CD4-positive, CD25-positive, alpha-beta regulatory T cell (primary cell): ENCODE measurements at regions not wholly inside any gene's neighbourhood (a gene's known extent, or its start where the extent isn't known, plus 50 kb on each side); places are given as distances from the start of the nearest gene placed in this dataset.

Experiments
- ATAC-seq, 2 donors: fragments of 150-1000 bp; cut with Tn5 transposase; one replicate each; pipeline ENCODE4 v1.10.0; 2021; ENCODE audit warnings: low read depth in 2 of 2, moderate number of reproducible peaks in 2 of 2, moderate library complexity in 1 of 2
- DNase-seq, 3 donors: peaks; one replicate each; pipeline versions ENCODE4 v3.0.0 to v3.0.0-alpha.2; 2012 to 2022; ENCODE audit warnings: mixed read lengths in 1 of 3
- H3K27ac ChIP-seq: one replicate; pipeline ENCODE4 v1.7.0; 2013; ENCODE audit warnings: mild to moderate bottlenecking, low read length; ENCODE audit not compliant: insufficient read depth, poor library complexity, severe bottlenecking
- H3K27me3 ChIP-seq: one replicate; pipeline ENCODE4 v1.7.0; 2013; ENCODE audit warnings: low read length; ENCODE audit not compliant: control insufficient read depth, insufficient read depth
- H3K36me3 ChIP-seq: one replicate; pipeline ENCODE4 v1.7.0; 2013; ENCODE audit warnings: mild to moderate bottlenecking, low read length, moderate library complexity; ENCODE audit not compliant: control insufficient read depth, insufficient read depth
- H3K4me1 ChIP-seq: 2 replicates; pipeline ENCODE4 v1.7.0; 2013; ENCODE audit warnings: mild to moderate bottlenecking, low read length; ENCODE audit not compliant: insufficient read depth, control insufficient read depth, poor library complexity, severe bottlenecking
- H3K4me3 ChIP-seq: one replicate; pipeline ENCODE4 v1.7.0; 2013; ENCODE audit warnings: low read depth, mild to moderate bottlenecking, low read length, moderate library complexity
- H3K9me3 ChIP-seq, 2 experiments: 1 replicate in 1 of 2; 2 replicates in 1 of 2; pipeline ENCODE4 v1.7.0; 2013; ENCODE audit warnings: low read length in 2 of 2, mild to moderate bottlenecking in 1 of 2, moderate library complexity in 1 of 2; ENCODE audit not compliant: control insufficient read depth in 2 of 2
- H3K27ac Mint-ChIP-seq, 3 donors: one replicate each; pipeline ENCODE4 v1.8.0; 2020 to 2022; ENCODE audit warnings: mild to moderate bottlenecking in 3 of 3, mixed read lengths in 3 of 3, moderate library complexity in 2 of 3
- H3K27me3 Mint-ChIP-seq: one replicate; pipeline ENCODE4 v1.8.0; 2022; ENCODE audit warnings: mild to moderate bottlenecking, mixed read lengths
- H3K36me3 Mint-ChIP-seq: one replicate; pipeline ENCODE4 v1.8.0; 2020; ENCODE audit warnings: mixed read lengths
- H3K4me1 Mint-ChIP-seq, 4 donors: one replicate each; pipeline ENCODE4 v1.8.0; 2020 to 2022; ENCODE audit warnings: mixed read lengths in 4 of 4, mild to moderate bottlenecking in 1 of 4
- H3K4me3 Mint-ChIP-seq, 4 donors: one replicate each; pipeline ENCODE4 v1.8.0; 2020 to 2022; ENCODE audit warnings: mild to moderate bottlenecking in 4 of 4, mixed read lengths in 4 of 4, moderate library complexity in 3 of 4
- H3K9me3 Mint-ChIP-seq, 7 donors: one replicate each; pipeline ENCODE4 v1.8.0; 2020 to 2022; ENCODE audit warnings: mixed read lengths in 7 of 7, mild to moderate bottlenecking in 3 of 7, moderate library complexity in 2 of 7

GRCh38 chr15:97653896-97654295 is 306.6 kb upstream of the ARRDC4 start:
- Mint-ChIP-seq H3K27ac (no peak overlapping the region), H3K36me3 (no peaks in the 10 kb centered on the region), H3K27me3 (no peaks in the 10 kb centered on the region), H3K9me3 (peaks cover 0 to 11% (median 3%) of the 10 kb centered on the region in 7 donors), H3K4me1 (peaks cover 0 to 2% (median 0%) of the 10 kb centered on the region in 4 donors), H3K4me3 (no peak overlapping the region)
- Histone ChIP-seq H3K27ac (no peak overlapping the region), H3K9me3 (peaks cover 0 to 2% of the 10 kb centered on the region in 2 experiments), H3K4me3 (no peak overlapping the region), H3K4me1 (no peaks in the 10 kb centered on the region), H3K36me3 (no peaks in the 10 kb centered on the region), H3K27me3 (no peaks in the 10 kb centered on the region)
- DNase-seq (no peak), ATAC-seq (no peak)

GRCh38 chr15:97654481-97655076 is 305.9 kb upstream of the ARRDC4 start:
- no peak for ATAC-seq
- H3K36me3 Mint-ChIP-seq = no peaks in the 10 kb centered on the region

GRCh38 chr15:97661796-97662195 is 298.7 kb upstream of the ARRDC4 start:
- no peaks in the 10 kb centered on the region for H3K36me3 ChIP-seq
- no peak overlapping the region for H3K4me3 ChIP-seq
- no peak overlapping the region for H3K4me3 Mint-ChIP-seq
- no peaks in the 10 kb centered on the region for H3K4me1 Mint-ChIP-seq
- H3K4me1 ChIP-seq = no peaks in the 10 kb centered on the region
- H3K27ac Mint-ChIP-seq = no peak overlapping the region
- no peaks in the 10 kb centered on the region for H3K27me3 ChIP-seq
- peaks cover 0 to 10% (median 4%) of the 10 kb centered on the region in 7 donors for H3K9me3 Mint-ChIP-seq
- no peak overlapping the region for H3K27ac ChIP-seq
- peaks cover 0 to 2% of the 10 kb centered on the region in 2 experiments for H3K9me3 ChIP-seq
- ATAC-seq (no peak), DNase-seq (no peak)
- H3K36me3 Mint-ChIP-seq = no peaks in the 10 kb centered on the region
- no peaks in the 10 kb centered on the region for H3K27me3 Mint-ChIP-seq

More at GRCh38 chr15:97654481-97655076, 305.9 kb upstream of the ARRDC4 start:
- H3K27ac Mint-ChIP-seq = no peak overlapping the region
- peaks cover 0 to 11% (median 3%) of the 10 kb centered on the region in 7 donors for H3K9me3 Mint-ChIP-seq
- Histone ChIP-seq H3K36me3 (no peaks in the 10 kb centered on the region), H3K27ac (no peak overlapping the region), H3K9me3 (no peaks in the 10 kb centered on the region), H3K27me3 (no peaks in the 10 kb centered on the region), H3K4me1 (no peaks in the 10 kb centered on the region), H3K4me3 (no peak overlapping the region)
- H3K4me3 Mint-ChIP-seq = no peak overlapping the region
- H3K4me1 Mint-ChIP-seq = peaks cover 0 to 2% (median 0%) of the 10 kb centered on the region in 4 donors
- H3K27me3 Mint-ChIP-seq = no peaks in the 10 kb centered on the region
- DNase-seq = no peak

- Mint-ChIP-seq H3K27ac (no peak overlapping the region), H3K4me3 (no peak overlapping the region), H3K4me1 (no peaks in the 10 kb centered on the region), H3K36me3 (no peaks in the 10 kb centered on the region), H3K9me3 (peaks cover 0 to 29% (median 8%) of the 10 kb centered on the region in 7 donors), H3K27me3 (no peaks in the 10 kb centered on the region)
- no peak overlapping the region for H3K27ac ChIP-seq
- no peaks in the 10 kb centered on the region for H3K4me1 ChIP-seq
- no peaks in the 10 kb centered on the region for H3K27me3 ChIP-seq
- peaks cover 0 to 12% of the 10 kb centered on the region in 2 experiments for H3K9me3 ChIP-seq
- no peak for ATAC-seq
- no peak for DNase-seq
- no peak overlapping the region for H3K4me3 ChIP-seq
- H3K36me3 ChIP-seq = no peaks in the 10 kb centered on the region
Observed at GRCh38 chr15:97672586-97672985, 287.9 kb upstream of the ARRDC4 start.

GRCh38 chr15:97678656-97679055 is 281.8 kb upstream of the ARRDC4 start:
- no peaks in the 10 kb centered on the region for H3K36me3 Mint-ChIP-seq
- Histone ChIP-seq H3K4me1 (no peaks in the 10 kb centered on the region), H3K4me3 (no peak overlapping the region), H3K36me3 (no peaks in the 10 kb centered on the region), H3K9me3 (peaks cover 0 to 4% of the 10 kb centered on the region in 2 experiments), H3K27me3 (no peaks in the 10 kb centered on the region), H3K27ac (no peak overlapping the region)
- no peak for DNase-seq
- no peaks in the 10 kb centered on the region for H3K27me3 Mint-ChIP-seq
- no peak for ATAC-seq
- H3K4me3 Mint-ChIP-seq = no peak overlapping the region
- H3K4me1 Mint-ChIP-seq = no peaks in the 10 kb centered on the region
- H3K9me3 Mint-ChIP-seq = peaks cover 0 to 25% (median 14%) of the 10 kb centered on the region in 7 donors
- no peak overlapping the region for H3K27ac Mint-ChIP-seq

- Mint-ChIP-seq H3K27me3 (no peaks in the 10 kb centered on the region), H3K9me3 (peaks cover 0 to 23% (median 14%) of the 10 kb centered on the region in 7 donors), H3K4me1 (no peaks in the 10 kb centered on the region), H3K4me3 (no peak overlapping the region), H3K36me3 (no peaks in the 10 kb centered on the region), H3K27ac (no peak overlapping the region)
- Histone ChIP-seq H3K4me3 (no peak overlapping the region), H3K27me3 (no peaks in the 10 kb centered on the region), H3K9me3 (peaks cover 0 to 4% of the 10 kb centered on the region in 2 experiments), H3K27ac (no peak overlapping the region), H3K4me1 (no peaks in the 10 kb centered on the region), H3K36me3 (no peaks in the 10 kb centered on the region)
- DNase-seq (no peak), ATAC-seq (no peak)
Observed at GRCh38 chr15:97679106-97679688, 281.3 kb upstream of the ARRDC4 start.

GRCh38 chr15:97680606-97681220 is 279.8 kb upstream of the ARRDC4 start:
- H3K36me3 ChIP-seq = no peaks in the 10 kb centered on the region
- Mint-ChIP-seq H3K4me1 (no peaks in the 10 kb centered on the region), H3K4me3 (no peak overlapping the region), H3K27me3 (no peaks in the 10 kb centered on the region), H3K36me3 (no peaks in the 10 kb centered on the region), H3K27ac (no peak overlapping the region), H3K9me3 (peaks cover 0 to 21% (median 9%) of the 10 kb centered on the region in 7 donors)
- DNase-seq = no peak
- H3K27me3 ChIP-seq = no peaks in the 10 kb centered on the region
- H3K27ac ChIP-seq = no peak overlapping the region
- H3K4me1 ChIP-seq = no peaks in the 10 kb centered on the region
- H3K9me3 ChIP-seq = peaks cover 0 to 4% of the 10 kb centered on the region in 2 experiments
- no peak for ATAC-seq
- H3K4me3 ChIP-seq = no peak overlapping the region
